Tibial nerve (tissue), 4 donors: ENCODE measurements at regions not wholly inside any gene's neighbourhood (a gene's known extent, or its start where the extent isn't known, plus 50 kb on each side); places are given as distances from the start of the nearest gene placed in this dataset.
"Not testable (repeated sequence)": the region's sequence is repeated elsewhere in the genome, so short reads cannot be mapped to it uniquely, and the experiment has no call there.

Experiments used
- DNase-seq, 2 donors: peaks; one replicate each; pipeline ENCODE4 v3.0.0-alpha.2; 2019; ENCODE audit warnings: low spot score in 2 of 2
- H3K27ac ChIP-seq, 4 donors: fragments of 200-600 bp; sonication (generic) in 3 of 4; one replicate each; pipeline ENCODE4 v1.5.1; 2017 to 2019; ENCODE audit warnings: mild to moderate bottlenecking in 1 of 4
- H3K27me3 ChIP-seq, 2 donors: fragments of 200-600 bp; sonication (generic) in 1 of 2; one replicate each; pipeline versions ENCODE4 v1.5.1 to v1.6.0; 2017 to 2019
- H3K36me3 ChIP-seq, 3 donors: fragments of 200-600 bp; sonication (generic); one replicate each; pipeline ENCODE4 v1.5.1; 2018 to 2019
- H3K4me1 ChIP-seq, 4 donors: fragments of 200-600 bp; sonication (generic) in 3 of 4; one replicate each; pipeline ENCODE4 v1.5.1; 2017 to 2019
- H3K4me3 ChIP-seq, 4 donors: fragments of 200-600 bp; sonication (generic) in 3 of 4; one replicate each; pipeline ENCODE4 v1.5.1; 2017 to 2019; ENCODE audit warnings: mild to moderate bottlenecking in 1 of 4, moderate library complexity in 1 of 4
- H3K9me3 ChIP-seq, 4 donors: fragments of 200-600 bp; sonication (generic) in 3 of 4; one replicate each; pipeline ENCODE4 v1.5.1; 2017 to 2019
- CTCF ChIP-seq, 5 experiments: fragments of 200-600 bp in 3 of 5; fragments of 450-650 bp in 2 of 5; sonication (generic) in 3 of 5; IDR thresholded peaks; one replicate each; pipeline ENCODE4 v1.5.1; 2016 to 2019; ENCODE audit warnings: antibody characterized with exemption in 5 of 5, mild to moderate bottlenecking in 3 of 5, moderate library complexity in 2 of 5
- EP300 ChIP-seq, 2 donors: sonication (generic); formaldehyde crosslinking; IDR thresholded peaks; one replicate each; pipeline ENCODE4 v1.6.1; 2017; ENCODE audit warnings: antibody characterized with exemption in 2 of 2, mild to moderate bottlenecking in 1 of 2
- POLR2A ChIP-seq, 2 donors: fragments of 450-650 bp; IDR thresholded peaks; one replicate each; pipeline ENCODE4 v1.6.1; 2017; ENCODE audit warnings: antibody characterized with exemption in 2 of 2, mild to moderate bottlenecking in 2 of 2, moderate library complexity in 2 of 2
- WGBS, 2 donors: methylation state at CpG; one replicate each; pipeline ENCODE4 v1.1.5; 2018; 5-methylcytosine and 5-hydroxymethylcytosine counted together

GRCh38 chr7:121501566-121501965 lies 105.5 kb upstream of the FAM3C start:
- DNase-seq: no peak
- Histone ChIP-seq H3K4me1 (no peaks in the 10 kb centered on the region), H3K27ac (no peak overlapping the region), H3K36me3 (no peaks in the 10 kb centered on the region), H3K9me3 (peaks cover 0 to 14% (median 0%) of the 10 kb centered on the region in 4 donors), H3K27me3 (no peaks in the 10 kb centered on the region), H3K4me3 (no peak overlapping the region)
- WGBS, 2 donors: 88 to 96% methylated on average over 1 of the region's 1 CpG
- TF ChIP-seq CTCF (IDR thresholded peaks at IDR 0.05) (no peak), POLR2A (IDR thresholded peaks at IDR 0.05) (no peak), EP300 (IDR thresholded peaks at IDR 0.05) (no peak)

- DNase-seq: no peak
- no peaks in the 10 kb centered on the region for H3K27me3 ChIP-seq
- no peak for TF ChIP-seq POLR2A (IDR thresholded peaks at IDR 0.05)
- TF ChIP-seq EP300 (IDR thresholded peaks at IDR 0.05): no peak
- no peak for TF ChIP-seq CTCF (IDR thresholded peaks at IDR 0.05)
- peaks cover 0 to 8% (median 0%) of the 10 kb centered on the region in 4 donors for H3K9me3 ChIP-seq
- H3K27ac ChIP-seq: no peak overlapping the region
- no peaks in the 10 kb centered on the region for H3K4me1 ChIP-seq
- H3K36me3 ChIP-seq: no peaks in the 10 kb centered on the region
- H3K4me3 ChIP-seq: no peak overlapping the region
- 60 to 65% methylated on average over 2 of the region's 2 CpGs for WGBS, 2 donors
Observed at GRCh38 chr7:121500360-121501058, 104.4 kb upstream of the FAM3C start.

GRCh38 chr7:121499624-121500023 lies 103.5 kb upstream of the FAM3C start:
- no peaks in the 10 kb centered on the region for H3K9me3 ChIP-seq
- TF ChIP-seq CTCF (IDR thresholded peaks at IDR 0.05) (no peak), EP300 (IDR thresholded peaks at IDR 0.05) (no peak), POLR2A (IDR thresholded peaks at IDR 0.05) (no peak)
- no peak for DNase-seq
- H3K4me3 ChIP-seq: no peak overlapping the region
- no peaks in the 10 kb centered on the region for H3K4me1 ChIP-seq
- WGBS, 2 donors: 73 to 80% methylated on average over 4 of the region's 4 CpGs
- H3K36me3 ChIP-seq: no peaks in the 10 kb centered on the region
- no peak overlapping the region for H3K27ac ChIP-seq
- no peaks in the 10 kb centered on the region for H3K27me3 ChIP-seq

- no peak overlapping the region for H3K27ac ChIP-seq
- no peaks in the 10 kb centered on the region for H3K36me3 ChIP-seq
- TF ChIP-seq POLR2A (IDR thresholded peaks at IDR 0.05): no peak
- TF ChIP-seq EP300 (IDR thresholded peaks at IDR 0.05): no peak
- TF ChIP-seq CTCF (IDR thresholded peaks at IDR 0.05): no peak
- no peak overlapping the region for H3K4me3 ChIP-seq
- 59 to 78% methylated on average over 1 of the region's 1 CpG for WGBS, 2 donors
- no peaks in the 10 kb centered on the region for H3K27me3 ChIP-seq
- no peaks in the 10 kb centered on the region for H3K9me3 ChIP-seq
- DNase-seq: no peak
- no peaks in the 10 kb centered on the region for H3K4me1 ChIP-seq
Observed at GRCh38 chr7:121498816-121499215, 102.7 kb upstream of the FAM3C start.

GRCh38 chr7:121497545-121497944 lies 101.4 kb upstream of the FAM3C start:
- 79% methylated on average over 4 of the region's 4 CpGs for WGBS, 2 donors

GRCh38 chr7:121494516-121494915 lies 98.4 kb upstream of the FAM3C start:
- TF ChIP-seq EP300 (IDR thresholded peaks at IDR 0.05) (no peak), CTCF (IDR thresholded peaks at IDR 0.05) (no peak), POLR2A (IDR thresholded peaks at IDR 0.05) (no peak)
- no peaks in the 10 kb centered on the region for H3K27me3 ChIP-seq

More at GRCh38 chr7:121497545-121497944, 101.4 kb upstream of the FAM3C start:
- DNase-seq, H3K27me3 ChIP-seq, H3K4me3 ChIP-seq, H3K4me1 ChIP-seq, H3K9me3 ChIP-seq, H3K36me3 ChIP-seq, H3K27ac ChIP-seq: not testable (repeated sequence)

More at GRCh38 chr7:121494516-121494915, 98.4 kb upstream of the FAM3C start:
- Histone ChIP-seq H3K27ac (no peak overlapping the region), H3K4me3 (no peak overlapping the region), H3K4me1 (no peaks in the 10 kb centered on the region), H3K36me3 (no peaks in the 10 kb centered on the region), H3K9me3 (no peaks in the 10 kb centered on the region)
- no peak for DNase-seq
